ENCODE measurements at regions not wholly inside any gene's neighbourhood (a gene's known extent, or its start where the extent isn't known, plus 50 kb on each side); places are given as distances from the start of the nearest gene placed in this dataset.

DNA sequence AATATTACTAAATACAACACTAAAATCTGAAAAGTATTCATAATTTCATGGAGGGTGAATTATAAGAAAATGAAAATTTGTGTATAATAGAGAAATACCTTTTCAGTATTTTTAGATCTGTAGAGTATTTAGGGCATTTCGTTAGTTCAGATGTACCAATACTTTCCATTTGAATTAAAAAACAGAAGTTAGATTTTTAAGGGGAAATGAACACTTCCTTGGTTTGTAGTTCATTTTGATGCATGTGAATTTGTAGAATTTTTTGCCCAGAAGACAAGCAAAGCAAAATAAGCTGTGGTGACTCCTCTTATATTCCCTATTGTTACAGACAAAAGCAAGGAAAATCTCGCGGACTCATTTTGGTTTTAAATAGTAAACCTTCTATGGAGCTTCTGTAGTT lies 209.0 kb upstream of the RPS23 start:
- H3K4ac ChIP-seq (replicated peaks; ENCODE audit: insufficient read length, low read depth, low read length) = no peak overlapping the region
- H3K4me2 ChIP-seq (ENCODE audit: insufficient read depth in 1 of 2, low read depth in 2 of 2, low read length in 2 of 2) = no peak overlapping the region
- H3K36me3 ChIP-seq (ENCODE audit: control insufficient read depth in 2 of 4, insufficient read depth in 4 of 4, low read length in 3 of 4) = no peaks in the 10 kb centered on the region
- DNase-seq (ENCODE audit: low read depth in 1 of 2, low spot score in 2 of 2) (no peak), FAIRE-seq (no peak)
- no peak overlapping the region for H2BK120ac ChIP-seq (replicated peaks; ENCODE audit: low read depth, low read length)
- no peak overlapping the region for H3K4me3 ChIP-seq (ENCODE audit: extremely low read depth in 1 of 4, insufficient read depth in 2 of 4, low read depth in 3 of 4, low read length in 4 of 4)
- H3K79me2 ChIP-seq (ENCODE audit: control insufficient read depth in 1 of 2, insufficient read depth in 2 of 2, low read length in 2 of 2) = no peaks in the 10 kb centered on the region
- no peaks in the 10 kb centered on the region for H4K20me1 ChIP-seq (replicated peaks in 1 of 2; ENCODE audit: control insufficient read depth in 1 of 2, insufficient read depth in 2 of 2, low read length in 2 of 2)
- H3K14ac ChIP-seq (ENCODE audit: insufficient read length) = no peak overlapping the region
- 91% methylated on average over 3 of the region's 3 CpGs; no CpG with 5 or more reads in 1 of the 2 experiments for WGBS, 2 experiments (ENCODE audit: extremely low coverage in 1 of 2, insufficient coverage in 1 of 2, insufficient read length in 1 of 2, insufficient replicate concordance in 2 of 2, low coverage in 1 of 2, low lambda C conversion rate in 2 of 2, missing lambda C conversion rate in 1 of 2)
- H2BK20ac ChIP-seq (ENCODE audit: low read length) = no peak overlapping the region
- no peak overlapping the region for H2BK12ac ChIP-seq (ENCODE audit: low read depth, low read length)
- no peaks in the 10 kb centered on the region for H3K23me2 ChIP-seq (ENCODE audit: low read depth, low read length)
- H3K79me1 ChIP-seq (ENCODE audit: low read depth, low read length) = no peaks in the 10 kb centered on the region
- no peak overlapping the region for H2AFZ ChIP-seq (ENCODE audit: low read length)
- H3K27me3 ChIP-seq (replicated peaks in 1 of 4; ENCODE audit: control insufficient read depth in 3 of 4, extremely low read depth in 1 of 4, insufficient read depth in 3 of 4, low read length in 3 of 4) = no peaks in the 10 kb centered on the region
- no peak overlapping the region for H3K9ac ChIP-seq (replicated peaks in 1 of 4; ENCODE audit: extremely low read depth in 1 of 4, low read depth in 3 of 4, low read length in 3 of 4)
- no peak overlapping the region for H2AK5ac ChIP-seq (ENCODE audit: low read depth, low read length)
- no peak overlapping the region for H3K56ac ChIP-seq (replicated peaks; ENCODE audit: insufficient read length, low read depth, low read length)
- no peaks in the 10 kb centered on the region for H3K4me1 ChIP-seq (replicated peaks in 1 of 4; ENCODE audit: control insufficient read depth in 3 of 4, insufficient read depth in 4 of 4, low read length in 3 of 4)
- no peak overlapping the region for H3K18ac ChIP-seq (ENCODE audit: extremely low read depth, low read length)
- no peak overlapping the region for H4K91ac ChIP-seq (replicated peaks; ENCODE audit: insufficient read length, low read length)
- no peak overlapping the region for H3K27ac ChIP-seq (ENCODE audit: low read depth, low read length)
- POLR2A ChIA-PET (ENCODE audit: partially characterized antibody) = no interaction called here
- CTCF ChIA-PET (ENCODE audit: partially characterized antibody) = interaction anchor here (0.7 kb wide), 1 partner anchor 22 kb away, joined by 3 read pairs; no protein-coding TSS in a partner anchor
- H3K9me3 ChIP-seq (ENCODE audit: insufficient read depth in 2 of 2, low read depth in 1 of 2, low read length in 1 of 2) = no peaks in the 10 kb centered on the region
- H2BK5ac ChIP-seq (ENCODE audit: low read depth, low read length) = no peak overlapping the region
- no peak overlapping the region for H2BK15ac ChIP-seq (ENCODE audit: low read length)
- no peak overlapping the region for H4K5ac ChIP-seq (ENCODE audit: insufficient read length, low read depth, low read length)
- no peak overlapping the region for H3K23ac ChIP-seq (ENCODE audit: insufficient read length)
- no peak overlapping the region for H4K8ac ChIP-seq (ENCODE audit: extremely low read depth, insufficient read depth, low read length)
- TF ChIP-seq SIN3A (conservative IDR thresholded peaks at IDR 0.05 in 1 of 2, IDR thresholded peaks at IDR 0.05 in 1 of 2; ENCODE audit: low read depth in 1 of 2, low read length in 2 of 2) (no peak), BCL11A (IDR thresholded peaks at IDR 0.05; ENCODE audit: low read depth in 2 of 2, low read length in 2 of 2) (no peak), NRF1 (IDR thresholded peaks at IDR 0.05; ENCODE audit: low read depth, low read length) (no peak), EZH2 (IDR thresholded peaks at IDR 0.05; ENCODE audit: low read depth, low read length, severe bottlenecking) (no peak), TAF1 (IDR thresholded peaks at IDR 0.05; ENCODE audit: low read depth, low read length) (no peak), CBX5 (IDR thresholded peaks at IDR 0.05; ENCODE audit: low read depth, low read length) (no peak), CTBP2 (IDR thresholded peaks at IDR 0.05; ENCODE audit: borderline replicate concordance, insufficient read depth, insufficient read length, low read length) (no peak), POLR2A (IDR thresholded peaks at IDR 0.05; ENCODE audit: control extremely low read depth in 1 of 2, low read depth in 2 of 2, low read length in 2 of 2) (no peak), TAF7 (optimal IDR thresholded peaks at IDR 0.05; ENCODE audit: borderline replicate concordance, low read depth, low read length) (no peak), ZNF274 (IDR thresholded peaks at IDR 0.05; ENCODE audit: borderline replicate concordance, extremely low read depth, low read length) (no peak), MAFK (IDR thresholded peaks at IDR 0.05; ENCODE audit: low read depth, low read length) (no peak), CEBPB (IDR thresholded peaks at IDR 0.05; ENCODE audit: low read depth, low read length) (no peak), JUND (IDR thresholded peaks at IDR 0.05; ENCODE audit: low read length) (no peak), GTF2F1 (IDR thresholded peaks at IDR 0.05; ENCODE audit: borderline replicate concordance, low read depth, low read length) (no peak), PHF8 (conservative IDR thresholded peaks at IDR 0.05; ENCODE audit: low read depth, low read length) (no peak)

Measured in H1 (cell line).